GM18520 (cell line): ENCODE measurements at regions not wholly inside any gene's neighbourhood (a gene's known extent, or its start where the extent isn't known, plus 50 kb on each side); places are given as distances from the start of the nearest gene placed in this dataset.

Experiments
- ATAC-seq: cut with Tn5 transposase; IDR thresholded peaks from one replicate; pipeline ENCODE4 v1.9.1; 2021; ENCODE audit not compliant: unreplicated experiment

DNA sequence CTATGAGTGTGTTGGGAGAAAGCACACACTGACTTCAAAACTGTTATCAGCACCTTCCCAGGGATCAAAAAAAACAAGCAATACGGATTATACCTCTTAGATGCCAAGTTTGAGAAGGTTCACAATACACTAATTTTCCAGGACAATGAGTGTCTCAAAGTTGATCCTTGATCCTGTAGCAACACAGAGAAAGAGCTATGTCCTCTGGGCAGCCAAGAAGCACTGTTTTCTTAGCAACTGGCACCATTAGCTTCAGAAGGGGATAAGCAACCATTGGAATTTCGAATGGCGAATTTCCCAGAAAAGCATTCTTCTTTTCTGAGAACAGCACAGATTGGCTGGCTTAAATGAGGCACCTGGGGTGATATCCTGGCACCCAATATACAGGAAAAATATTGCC is 270.3 kb upstream of the RORA start:
- ATAC-seq, result no peak

DNA sequence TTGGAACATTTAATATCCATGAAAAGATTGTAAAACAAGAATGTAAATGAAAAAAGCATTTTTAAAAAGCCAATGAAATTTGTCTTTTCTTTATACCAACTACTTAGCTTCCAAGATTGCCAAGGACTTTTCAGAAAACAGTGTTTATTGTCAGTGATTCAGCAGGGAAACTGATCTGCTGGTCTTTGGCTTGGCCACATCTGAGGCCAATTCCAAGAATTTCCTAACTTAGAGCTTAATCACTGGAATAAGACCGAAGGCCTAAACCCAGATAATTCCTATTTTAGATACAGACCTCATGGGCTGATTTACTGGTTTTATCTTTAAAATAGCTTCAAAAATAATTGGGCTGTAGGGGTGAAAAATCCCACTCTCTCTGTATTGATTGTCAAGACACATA is 260.5 kb upstream of the RORA start:
- ATAC-seq, result no peak

DNA sequence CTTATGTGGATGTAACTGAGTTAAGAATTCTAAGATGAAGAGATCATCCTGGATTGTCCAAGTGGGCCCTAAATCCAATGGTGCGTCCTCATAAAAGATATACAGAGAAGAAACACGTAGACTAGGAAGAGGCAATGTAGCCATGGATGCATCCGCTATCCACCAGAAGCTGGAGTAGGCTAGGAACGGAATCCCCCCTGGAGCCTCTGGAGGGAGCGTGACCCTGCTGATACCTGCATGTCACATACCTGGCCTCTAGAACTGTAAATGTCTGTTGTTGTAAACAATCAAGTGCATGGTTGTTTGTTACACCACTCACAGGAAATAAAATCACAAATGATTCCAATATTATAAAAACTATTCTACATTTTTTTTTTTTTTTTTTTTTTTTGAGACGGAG is 254.5 kb upstream of the RORA start:
- ATAC-seq, result no peak

DNA sequence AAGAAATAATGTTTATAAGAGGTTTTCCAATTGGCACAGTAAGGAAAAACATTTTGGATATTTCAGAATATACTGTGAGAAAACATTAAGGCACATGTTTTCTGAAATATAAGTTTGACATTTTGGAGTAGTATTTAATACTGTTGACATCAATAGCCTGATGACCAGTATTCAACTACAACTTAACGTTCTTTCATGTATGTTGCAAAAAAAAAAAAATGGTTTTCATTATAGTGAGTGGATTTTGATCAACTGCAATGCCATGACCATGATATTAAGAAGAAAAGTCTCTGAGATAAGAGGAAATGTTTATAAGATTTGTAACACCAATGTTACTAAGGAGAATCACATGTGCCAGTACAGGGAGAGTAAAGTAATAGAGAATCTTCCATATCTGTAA is 252.8 kb upstream of the RORA start:
- no peak for ATAC-seq

DNA sequence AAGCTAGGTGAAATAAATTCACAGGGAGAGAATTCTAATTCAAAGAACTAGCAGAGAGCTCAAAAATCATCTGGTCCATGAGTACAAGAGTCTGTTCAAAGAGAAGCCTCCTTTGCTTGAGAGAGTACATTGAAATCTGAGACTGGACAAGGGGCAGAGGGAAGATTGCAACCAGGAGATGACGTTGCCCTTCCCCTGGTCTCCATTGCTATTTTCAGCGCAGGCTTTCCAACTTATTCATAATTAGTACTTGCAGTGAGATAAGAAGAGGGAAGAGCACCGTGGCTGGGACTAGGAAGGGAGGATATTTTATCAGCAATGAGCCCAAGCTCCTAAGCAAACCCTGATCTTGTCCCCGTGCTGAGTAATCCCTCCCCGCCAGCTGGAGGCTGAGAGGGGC is 251.8 kb upstream of the RORA start:
- no peak for ATAC-seq

DNA sequence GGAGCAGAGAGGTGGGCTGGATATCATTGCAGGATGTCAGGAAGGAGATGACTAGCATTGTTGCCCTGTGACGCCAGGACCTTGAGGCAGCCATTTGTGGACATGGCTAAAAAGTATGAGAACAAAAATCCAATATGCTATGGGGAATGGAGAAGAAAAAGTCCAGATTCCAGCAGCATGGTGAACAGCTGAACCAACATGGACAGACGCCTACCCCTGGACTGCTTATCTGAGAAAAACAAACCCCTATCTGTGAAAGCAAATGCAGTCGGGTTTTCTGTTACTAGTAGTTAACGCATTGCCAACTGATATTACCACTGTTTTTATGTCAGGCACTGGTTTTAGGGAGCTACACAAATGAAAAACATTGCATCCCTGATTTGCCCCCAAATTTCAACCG is 251.2 kb upstream of the RORA start:
- ATAC-seq, result no peak

DNA sequence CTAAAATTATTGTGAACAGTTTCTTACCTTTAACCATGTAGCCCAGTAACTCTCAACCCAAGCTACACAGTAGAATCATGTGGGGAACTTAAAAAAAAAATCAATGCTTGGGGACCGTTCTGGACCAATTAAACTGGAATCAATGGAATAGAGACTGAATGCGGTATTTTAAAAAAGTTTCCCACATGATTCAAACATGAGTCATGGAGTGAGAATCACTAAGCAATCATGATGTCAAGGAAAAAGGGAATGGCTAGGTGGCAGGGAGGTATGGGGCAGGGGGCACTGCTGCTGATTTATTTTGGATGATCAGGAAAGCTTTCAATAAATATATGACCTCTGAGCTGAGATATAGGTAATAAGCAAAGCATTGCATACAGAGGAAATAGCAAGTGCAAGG is 250.5 kb upstream of the RORA start:
- no peak for ATAC-seq

DNA sequence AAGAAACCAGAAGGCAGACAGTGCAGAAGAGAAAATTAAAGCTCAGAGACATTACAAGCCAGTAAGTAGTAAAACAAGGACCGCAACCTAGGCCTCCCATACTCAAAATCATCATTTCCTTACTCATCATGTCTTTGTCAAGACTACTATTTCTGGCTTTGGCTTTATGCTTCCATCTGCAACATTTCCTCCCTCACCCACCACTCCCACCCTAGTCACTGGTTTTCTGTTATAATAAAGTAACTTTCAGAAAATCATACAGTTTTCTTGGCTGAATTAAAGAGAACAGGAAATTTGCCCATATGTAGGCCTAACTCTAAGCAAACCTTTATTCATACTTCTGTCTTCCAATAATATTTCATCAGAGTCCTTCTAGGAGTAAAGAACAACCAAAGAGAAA is 247.6 kb upstream of the RORA start:
- no peak for ATAC-seq

DNA sequence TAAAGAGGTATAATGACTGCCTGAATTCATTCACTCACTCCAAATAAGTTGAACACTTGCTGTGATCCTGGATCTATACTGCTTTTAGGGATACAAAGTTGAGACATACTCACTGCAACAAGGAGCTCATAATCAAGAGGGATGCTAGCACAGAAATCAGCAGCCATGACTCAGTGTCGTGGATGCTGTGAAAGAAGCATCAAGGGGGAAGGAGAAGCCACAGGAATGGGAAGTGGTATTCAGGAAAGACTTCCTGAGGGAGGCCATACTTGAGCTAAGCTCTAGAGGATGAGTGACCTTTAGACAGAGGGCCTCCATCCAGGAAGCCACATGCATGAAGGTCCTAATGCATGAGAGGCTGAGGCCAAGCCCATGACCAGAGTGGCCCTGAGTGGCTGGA is 245.7 kb upstream of the RORA start:
- no peak for ATAC-seq

DNA sequence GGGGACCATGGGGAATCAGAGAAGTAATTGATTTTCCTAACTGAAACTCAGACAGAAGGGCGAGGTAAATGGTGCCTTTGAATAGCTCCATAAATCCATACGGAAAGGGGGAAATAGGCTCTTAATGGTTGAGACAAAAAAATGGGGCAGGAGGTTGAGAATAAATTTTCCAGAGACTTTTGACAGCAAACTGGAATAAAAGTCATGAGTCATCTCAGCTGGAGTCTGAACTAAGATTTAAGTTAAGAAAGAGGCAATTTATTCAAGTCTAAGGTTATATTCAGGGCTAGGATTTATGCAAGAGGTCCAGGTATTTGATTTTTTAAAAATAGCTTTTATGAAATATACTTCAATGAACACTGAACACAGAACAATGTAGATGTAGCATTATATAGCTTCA is 238.7 kb upstream of the RORA start:
- no peak for ATAC-seq

DNA sequence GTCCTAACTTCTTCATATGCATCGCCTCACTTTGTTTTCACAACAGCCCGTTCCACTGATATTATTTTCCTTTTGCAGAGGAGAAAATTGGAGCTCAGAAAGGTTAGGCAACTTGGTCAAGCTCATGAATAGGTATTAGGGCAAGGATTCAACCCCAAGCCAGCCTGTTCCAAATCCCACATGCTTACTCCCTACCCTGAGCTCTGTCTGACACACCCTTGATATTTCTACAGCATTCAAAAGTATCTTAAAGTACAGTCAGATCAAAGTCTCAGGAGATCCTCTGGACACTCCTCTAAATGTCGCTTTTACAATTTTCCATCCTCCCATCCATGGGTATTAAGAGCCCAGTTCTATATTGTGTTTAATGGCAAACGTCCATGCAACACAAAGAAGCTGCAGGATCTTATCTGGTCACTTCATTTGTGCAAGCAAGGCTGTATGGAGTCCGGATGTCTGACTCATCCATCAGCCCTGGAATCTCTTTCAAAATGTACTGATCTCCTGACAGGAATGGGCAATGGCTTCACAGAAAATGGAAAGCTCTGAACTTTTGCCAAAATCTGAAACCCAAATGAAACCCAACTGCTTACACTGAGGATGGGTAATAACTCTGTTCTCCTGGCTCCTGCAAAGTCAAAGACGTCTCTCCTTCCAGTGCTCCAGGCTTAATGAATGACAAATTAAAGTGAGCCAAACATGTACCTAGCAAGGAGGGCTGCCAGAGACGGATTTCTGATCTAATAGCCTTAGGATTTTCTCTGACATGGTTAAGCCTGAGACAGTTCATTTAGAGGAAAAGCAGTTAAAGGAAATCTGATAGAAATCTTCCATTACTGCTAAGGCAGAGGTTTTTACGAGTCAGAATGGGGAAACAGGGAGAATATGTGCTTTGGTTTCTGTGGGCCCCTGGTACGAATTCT is 230.9 kb upstream of the RORA start:
- ATAC-seq, result no peak

DNA sequence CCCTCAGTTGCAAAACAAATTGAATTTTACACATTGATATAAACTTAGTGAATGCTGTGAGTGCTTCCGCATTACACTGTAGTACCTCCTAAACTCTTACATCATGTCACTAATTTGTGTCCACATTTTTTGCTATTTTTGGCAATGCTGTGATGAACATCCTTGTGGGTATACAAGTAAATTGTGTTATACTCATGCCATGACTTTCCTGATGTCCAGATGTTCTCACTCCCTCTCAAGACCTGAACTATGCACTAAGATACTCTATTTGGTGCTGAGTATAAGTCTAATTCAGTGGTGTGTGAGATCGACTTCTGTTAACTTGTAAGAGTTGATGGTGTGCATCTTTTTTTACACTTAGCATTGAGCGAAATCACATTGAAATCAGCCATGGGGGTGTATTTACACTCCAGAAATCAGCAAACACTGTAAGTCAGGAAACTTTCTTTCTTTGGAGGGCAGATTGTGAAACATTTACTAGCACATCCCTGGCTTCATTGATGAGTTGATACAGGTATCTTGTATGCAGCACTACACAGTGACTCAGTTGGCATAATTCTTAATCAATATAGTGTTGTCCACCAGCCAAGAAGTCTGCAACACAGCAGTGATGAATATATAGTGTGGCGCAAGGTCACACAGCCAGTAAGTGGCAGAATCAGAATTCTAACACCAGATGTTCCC is 228.1 kb upstream of the RORA start:
- no peak for ATAC-seq

DNA sequence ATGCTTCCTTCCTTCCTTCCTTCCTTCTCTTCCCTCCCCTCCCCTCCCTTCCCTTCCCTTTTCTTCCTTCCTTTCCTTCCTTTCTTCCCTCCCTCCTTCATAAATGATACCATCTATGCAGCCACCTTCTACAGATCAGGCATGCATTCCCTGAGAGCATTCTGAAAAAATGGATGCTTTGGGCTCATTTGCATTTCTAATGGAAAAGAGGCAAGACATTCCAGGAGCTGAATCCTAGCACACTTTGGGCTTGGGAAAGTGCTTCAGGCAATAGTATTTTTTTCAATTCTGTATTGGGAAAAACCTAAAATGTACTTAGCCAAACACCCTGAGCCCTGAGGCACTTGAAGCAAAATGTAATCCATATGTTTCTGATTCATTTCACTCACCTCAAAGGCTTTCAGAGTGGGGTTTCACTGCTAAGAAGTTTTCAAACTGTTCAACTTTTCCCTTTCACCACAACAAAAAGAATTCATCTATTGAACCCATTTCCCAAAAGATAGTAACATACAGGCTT is 220.1 kb upstream of the RORA start:
- no peak for ATAC-seq

DNA sequence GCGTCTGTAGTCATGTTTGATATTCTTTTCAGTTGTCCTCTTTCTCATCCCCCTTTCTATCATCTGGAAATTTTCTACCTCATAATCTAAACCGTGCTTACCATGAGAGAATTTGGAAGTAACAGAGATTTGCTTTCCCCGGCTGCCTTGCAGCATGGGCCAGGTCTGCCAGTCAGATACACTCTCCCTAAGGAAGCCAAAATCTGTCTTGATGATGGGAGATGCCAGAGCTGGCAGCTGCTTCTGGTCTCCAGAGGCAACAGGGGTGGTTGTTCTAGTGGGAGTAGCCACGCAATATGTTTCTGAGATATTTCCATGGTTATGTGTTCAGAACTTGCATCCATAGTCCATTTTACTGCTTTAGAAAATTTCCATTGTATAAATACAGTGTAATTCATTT is 218.9 kb upstream of the RORA start:
- no peak for ATAC-seq

DNA sequence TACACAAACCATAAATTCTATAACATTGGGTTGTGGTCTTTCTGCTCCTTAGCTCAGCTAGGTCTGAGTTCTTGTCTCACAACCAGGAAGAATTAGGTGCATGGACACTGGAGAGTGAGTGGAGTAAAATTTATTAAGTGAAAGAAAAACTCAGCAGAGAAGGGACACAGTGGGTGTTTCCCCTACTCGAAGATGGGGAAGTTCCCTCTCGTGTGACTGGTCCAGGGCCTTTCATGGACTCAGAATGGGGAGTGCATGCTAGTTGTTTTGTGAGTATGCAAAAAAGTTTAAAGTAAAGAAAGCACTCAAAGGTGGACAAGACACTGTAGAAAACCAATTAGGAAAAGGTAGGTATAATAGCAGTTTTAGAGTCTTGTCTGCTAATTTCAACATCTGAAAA is 215.5 kb upstream of the RORA start:
- ATAC-seq, result no peak

DNA sequence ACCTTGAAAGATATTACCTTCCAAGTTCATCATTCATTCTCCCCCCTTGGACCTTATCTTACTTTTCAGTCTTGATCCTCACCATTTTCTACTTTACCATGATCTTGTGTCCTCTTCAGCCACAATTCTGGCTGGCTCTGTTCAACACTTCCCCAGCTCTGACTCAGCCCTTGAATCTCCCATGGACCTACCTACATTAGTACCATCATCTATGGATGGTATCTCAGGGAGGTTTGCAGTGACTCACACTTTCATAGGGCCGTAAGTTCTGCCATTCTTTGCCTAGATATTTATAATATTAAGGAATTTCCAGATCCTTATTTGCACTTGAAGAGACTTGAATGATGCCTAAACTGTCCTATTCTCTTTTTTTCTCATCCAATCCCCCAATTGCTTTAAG is 213.7 kb upstream of the RORA start:
- ATAC-seq, result no peak

DNA sequence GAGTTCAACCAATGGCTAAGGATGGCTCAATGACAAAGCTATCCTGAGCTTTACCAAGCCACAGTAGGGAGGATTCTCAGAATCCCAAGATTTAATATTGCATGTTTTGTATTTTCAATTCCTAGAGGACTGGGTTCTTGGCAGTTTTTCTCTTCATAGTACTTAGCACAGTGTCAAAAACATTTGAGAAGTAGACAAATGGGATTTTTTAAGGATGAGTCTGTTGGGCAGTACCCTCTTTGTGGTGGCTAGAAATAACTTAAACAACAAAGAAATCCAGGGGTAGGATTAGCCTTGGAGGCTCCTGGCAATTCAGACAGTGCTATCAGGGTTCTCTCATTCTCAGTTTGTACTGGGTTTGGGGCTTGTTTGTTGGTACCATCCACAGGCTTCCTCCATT is 212.8 kb upstream of the RORA start:
- ATAC-seq, result no peak

DNA sequence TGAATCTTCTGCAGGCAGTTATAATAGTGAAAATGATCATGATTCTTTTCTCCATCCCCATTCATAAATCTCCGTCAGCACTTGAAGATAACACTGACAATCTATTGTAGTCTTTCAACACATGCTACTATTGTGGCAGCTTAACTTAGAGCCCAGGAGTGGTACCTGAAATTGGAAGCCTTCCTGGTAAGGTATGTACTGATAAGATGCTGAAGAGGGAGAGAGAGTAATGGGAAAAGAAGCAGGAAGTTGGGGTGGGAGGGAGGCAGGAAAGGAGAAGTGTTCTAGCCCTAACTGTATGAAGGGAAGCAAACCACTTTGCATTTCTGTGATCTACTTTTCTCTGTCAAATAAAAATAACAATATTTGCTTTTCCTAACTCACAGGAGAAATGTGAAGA is 197.4 kb upstream of the RORA start:
- ATAC-seq, result no peak

DNA sequence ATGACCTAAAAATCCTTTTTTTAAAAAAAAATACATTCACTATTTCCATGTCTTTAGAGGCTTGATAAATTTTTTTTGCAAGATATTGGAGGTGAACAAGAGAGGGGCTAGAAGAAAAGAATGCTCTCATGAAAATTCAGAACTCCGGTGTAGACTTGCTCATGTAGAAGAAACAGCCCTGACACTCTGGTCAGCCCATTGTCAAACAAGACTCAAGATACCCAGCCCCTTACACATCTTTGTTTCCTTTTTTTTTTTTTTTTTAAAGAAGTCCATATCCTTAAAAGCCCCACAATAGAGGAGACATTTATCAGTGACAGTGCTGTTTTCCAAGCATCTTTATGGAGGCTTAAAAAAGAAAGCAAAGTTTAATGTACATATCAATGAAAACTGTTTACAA is 196.8 kb upstream of the RORA start:
- no peak for ATAC-seq

DNA sequence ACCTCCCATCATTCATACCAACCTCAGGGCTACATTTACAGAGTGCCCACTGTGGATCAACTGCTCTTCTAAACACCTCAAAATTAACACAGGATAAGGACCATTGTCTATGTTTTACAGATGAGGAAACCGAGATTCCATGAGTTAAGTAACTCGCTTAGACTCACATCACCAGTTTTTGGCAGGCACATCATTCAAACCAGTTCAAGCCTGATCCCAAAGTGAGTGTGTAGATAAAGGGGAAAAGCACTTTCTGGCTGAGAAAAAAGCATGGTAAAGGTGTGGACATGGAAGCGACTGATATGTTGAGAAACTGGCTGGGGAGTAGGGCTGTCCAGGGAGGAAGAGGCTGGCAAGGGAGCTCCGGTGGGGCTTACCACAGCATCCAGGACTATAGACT is 193.7 kb upstream of the RORA start:
- ATAC-seq, result no peak

DNA sequence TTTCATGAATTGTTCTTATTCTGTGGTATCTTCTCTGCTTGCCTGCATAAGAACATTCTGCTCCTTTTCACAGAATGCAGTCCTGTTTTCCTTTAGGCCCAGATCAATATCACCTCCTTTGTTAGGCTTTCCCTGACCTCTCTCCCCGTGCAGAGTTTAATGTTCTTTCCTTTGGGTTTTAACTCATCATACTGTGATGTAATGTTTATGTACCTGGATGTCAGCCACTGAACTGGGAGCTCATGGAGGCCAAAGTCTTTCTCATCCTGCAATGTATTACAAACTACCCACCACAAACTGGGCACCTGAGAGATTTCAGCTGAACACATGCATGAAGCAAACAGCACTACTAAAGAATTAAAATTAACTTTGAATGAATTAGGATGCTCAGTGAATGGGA is 192.8 kb upstream of the RORA start:
- ATAC-seq, result no peak

DNA sequence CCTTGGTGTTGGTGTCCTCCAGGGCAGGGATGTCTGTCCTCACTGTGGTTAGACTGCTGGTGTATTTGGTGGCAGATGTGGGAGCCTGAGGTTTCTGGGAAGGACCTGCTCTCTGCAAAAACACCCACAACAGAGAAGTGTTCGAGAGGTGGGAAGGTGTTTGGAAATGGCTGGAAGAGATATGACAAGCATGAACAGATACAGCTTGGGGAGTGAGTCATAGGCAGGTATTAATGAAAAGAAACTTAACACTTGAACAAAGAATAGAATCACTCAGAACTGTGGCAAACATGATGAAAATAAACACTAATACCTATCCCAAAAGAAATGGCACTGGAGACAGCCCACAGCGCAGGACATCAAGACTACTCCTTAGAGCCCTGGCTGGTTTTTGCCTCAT is 192.4 kb upstream of the RORA start:
- no peak for ATAC-seq
